ENCODE measurements at regions not wholly inside any gene's neighbourhood (a gene's known extent, or its start where the extent isn't known, plus 50 kb on each side); places are given as distances from the start of the nearest gene placed in this dataset.

GRCh38 chr5:125607018-125607417 is 816.2 kb upstream of the GRAMD2B start:
- Mint-ChIP-seq H3K4me3 (no peak overlapping the region), H3K9me3 (peaks cover 10% of the 10 kb centered on the region), H3K4me1 (ENCODE audit: low read depth) (no peaks in the 10 kb centered on the region), H3K36me3 (ENCODE audit: insufficient read depth) (no peaks in the 10 kb centered on the region), H3K27me3 (ENCODE audit: low read depth) (no peaks in the 10 kb centered on the region)
- ATAC-seq (no peak), DNase-seq (no peak)

GRCh38 chr5:125609011-125609410 is 814.2 kb upstream of the GRAMD2B start:
- H3K4me3 Mint-ChIP-seq = no peak overlapping the region

GRCh38 chr5:125610892-125611291 is 812.3 kb upstream of the GRAMD2B start:
- Mint-ChIP-seq H3K4me1 (ENCODE audit: low read depth) (no peaks in the 10 kb centered on the region), H3K27me3 (ENCODE audit: low read depth) (no peaks in the 10 kb centered on the region), H3K9me3 (peaks cover 10% of the 10 kb centered on the region), H3K36me3 (ENCODE audit: insufficient read depth) (no peaks in the 10 kb centered on the region), H3K4me3 (no peak overlapping the region)
- ATAC-seq = no peak
- DNase-seq = no peak

More at GRCh38 chr5:125609011-125609410, 814.2 kb upstream of the GRAMD2B start:
- no peak for DNase-seq
- Mint-ChIP-seq H3K9me3 (peaks cover 10% of the 10 kb centered on the region), H3K4me1 (ENCODE audit: low read depth) (no peaks in the 10 kb centered on the region), H3K36me3 (ENCODE audit: insufficient read depth) (no peaks in the 10 kb centered on the region), H3K27me3 (ENCODE audit: low read depth) (no peaks in the 10 kb centered on the region)
- ATAC-seq = no peak

- no peak for ATAC-seq
- Mint-ChIP-seq H3K4me3 (no peak overlapping the region), H3K27me3 (ENCODE audit: low read depth) (no peaks in the 10 kb centered on the region), H3K4me1 (ENCODE audit: low read depth) (no peaks in the 10 kb centered on the region), H3K36me3 (ENCODE audit: insufficient read depth) (no peaks in the 10 kb centered on the region), H3K9me3 (peaks cover 7% of the 10 kb centered on the region)
- DNase-seq = no peak
These were observed 811.7 kb upstream of the GRAMD2B start for GRCh38 chr5:125611541-125611940.

- Mint-ChIP-seq H3K9me3 (peaks cover 7% of the 10 kb centered on the region), H3K4me1 (ENCODE audit: low read depth) (no peaks in the 10 kb centered on the region), H3K36me3 (ENCODE audit: insufficient read depth) (no peaks in the 10 kb centered on the region), H3K4me3 (no peak overlapping the region), H3K27me3 (ENCODE audit: low read depth) (no peaks in the 10 kb centered on the region)
- no peak for ATAC-seq
- no peak for DNase-seq
These were observed 811.0 kb upstream of the GRAMD2B start for GRCh38 chr5:125612181-125612721.

- ATAC-seq = no peak
- no peaks in the 10 kb centered on the region for H3K36me3 Mint-ChIP-seq (ENCODE audit: insufficient read depth)
- DNase-seq = no peak
- H3K27me3 Mint-ChIP-seq (ENCODE audit: low read depth) = no peaks in the 10 kb centered on the region
- H3K4me1 Mint-ChIP-seq (ENCODE audit: low read depth) = no peaks in the 10 kb centered on the region
- H3K4me3 Mint-ChIP-seq = no peak overlapping the region
- H3K9me3 Mint-ChIP-seq = peaks cover 7% of the 10 kb centered on the region
These were observed 810.4 kb upstream of the GRAMD2B start for GRCh38 chr5:125612776-125613175.

- Mint-ChIP-seq H3K4me3 (no peak overlapping the region), H3K27me3 (ENCODE audit: low read depth) (no peaks in the 10 kb centered on the region), H3K9me3 (peaks cover 6% of the 10 kb centered on the region), H3K4me1 (ENCODE audit: low read depth) (no peaks in the 10 kb centered on the region), H3K36me3 (ENCODE audit: insufficient read depth) (no peaks in the 10 kb centered on the region)
- DNase-seq (no peak), ATAC-seq (no peak)
These were observed 793.0 kb upstream of the GRAMD2B start for GRCh38 chr5:125630237-125630636.

GRCh38 chr5:125633523-125633922 is 789.7 kb upstream of the GRAMD2B start:
- Mint-ChIP-seq H3K9me3 (peaks cover 9% of the 10 kb centered on the region), H3K4me1 (ENCODE audit: low read depth) (no peaks in the 10 kb centered on the region), H3K27me3 (ENCODE audit: low read depth) (no peaks in the 10 kb centered on the region), H3K4me3 (no peak overlapping the region), H3K36me3 (ENCODE audit: insufficient read depth) (no peaks in the 10 kb centered on the region)
- ATAC-seq (no peak), DNase-seq (no peak)

- Mint-ChIP-seq H3K9me3 (peaks cover 8% of the 10 kb centered on the region), H3K4me1 (ENCODE audit: low read depth) (no peaks in the 10 kb centered on the region), H3K36me3 (ENCODE audit: insufficient read depth) (no peaks in the 10 kb centered on the region), H3K27me3 (ENCODE audit: low read depth) (no peaks in the 10 kb centered on the region), H3K4me3 (no peak overlapping the region)
- DNase-seq = no peak
- ATAC-seq = no peak
These were observed 788.9 kb upstream of the GRAMD2B start for GRCh38 chr5:125634216-125634835.

GRCh38 chr5:125639858-125640257 is 783.4 kb upstream of the GRAMD2B start:
- Mint-ChIP-seq H3K27me3 (ENCODE audit: low read depth) (no peaks in the 10 kb centered on the region), H3K4me1 (ENCODE audit: low read depth) (no peaks in the 10 kb centered on the region), H3K9me3 (peaks cover 26% of the 10 kb centered on the region), H3K36me3 (ENCODE audit: insufficient read depth) (no peaks in the 10 kb centered on the region), H3K4me3 (no peak overlapping the region)
- ATAC-seq (no peak), DNase-seq (no peak)

GRCh38 chr5:125652761-125653160 is 770.4 kb upstream of the GRAMD2B start:
- Mint-ChIP-seq H3K4me1 (ENCODE audit: low read depth) (no peaks in the 10 kb centered on the region), H3K9me3 (peaks cover 16% of the 10 kb centered on the region), H3K4me3 (no peak overlapping the region), H3K27me3 (ENCODE audit: low read depth) (no peaks in the 10 kb centered on the region), H3K36me3 (ENCODE audit: insufficient read depth) (no peaks in the 10 kb centered on the region)
- no peak for DNase-seq
- no peak for ATAC-seq

GRCh38 chr5:125654392-125654791 is 768.8 kb upstream of the GRAMD2B start:
- no peak for ATAC-seq
- no peak for DNase-seq
- Mint-ChIP-seq H3K36me3 (ENCODE audit: insufficient read depth) (no peaks in the 10 kb centered on the region), H3K9me3 (peaks cover 12% of the 10 kb centered on the region), H3K4me1 (ENCODE audit: low read depth) (no peaks in the 10 kb centered on the region), H3K27me3 (ENCODE audit: low read depth) (no peaks in the 10 kb centered on the region), H3K4me3 (no peak overlapping the region)

GRCh38 chr5:125655156-125655555 is 768.1 kb upstream of the GRAMD2B start:
- DNase-seq (no peak), ATAC-seq (no peak)
- Mint-ChIP-seq H3K9me3 (peaks cover 12% of the 10 kb centered on the region), H3K4me1 (ENCODE audit: low read depth) (no peaks in the 10 kb centered on the region), H3K36me3 (ENCODE audit: insufficient read depth) (no peaks in the 10 kb centered on the region), H3K4me3 (no peak overlapping the region), H3K27me3 (ENCODE audit: low read depth) (no peaks in the 10 kb centered on the region)

GRCh38 chr5:125657936-125658335 is 765.3 kb upstream of the GRAMD2B start:
- Mint-ChIP-seq H3K9me3 (peaks cover 12% of the 10 kb centered on the region), H3K36me3 (ENCODE audit: insufficient read depth) (no peaks in the 10 kb centered on the region), H3K4me1 (ENCODE audit: low read depth) (no peaks in the 10 kb centered on the region), H3K27me3 (ENCODE audit: low read depth) (no peaks in the 10 kb centered on the region), H3K4me3 (no peak overlapping the region)
- ATAC-seq (no peak), DNase-seq (no peak)

GRCh38 chr5:125659316-125660023 is 763.7 kb upstream of the GRAMD2B start:
- Mint-ChIP-seq H3K4me1 (ENCODE audit: low read depth) (no peaks in the 10 kb centered on the region), H3K27me3 (ENCODE audit: low read depth) (no peaks in the 10 kb centered on the region), H3K9me3 (peaks cover 8% of the 10 kb centered on the region), H3K36me3 (ENCODE audit: insufficient read depth) (no peaks in the 10 kb centered on the region), H3K4me3 (no peak overlapping the region)
- ATAC-seq (no peak), DNase-seq (no peak)
